T47D (cell line): ENCODE measurements at regions not wholly inside any gene's neighbourhood (a gene's known extent, or its start where the extent isn't known, plus 50 kb on each side); places are given as distances from the start of the nearest gene placed in this dataset.

ENCODE experiments used
- DNase-seq, 2 experiments: peaks; one replicate each; pipeline versions ENCODE4 v3.0.0 to v3.0.0-alpha.2; 2011 to 2012; ENCODE audit warnings: low read depth in 1 of 2, low spot score in 1 of 2
- JUND ChIP-seq: IDR thresholded peaks from 2 replicates; pipeline ENCODE4 v1.6.1; 2012; ENCODE audit warnings: low read depth
- in situ Hi-C: cut with HindIII; loops from 2 replicates; pipeline ENCODE4 v1.10.0; 2016; ENCODE audit warnings: low sequenced_read_pairs, low pct_unique_long_range_greater_than_20kb

DNA sequence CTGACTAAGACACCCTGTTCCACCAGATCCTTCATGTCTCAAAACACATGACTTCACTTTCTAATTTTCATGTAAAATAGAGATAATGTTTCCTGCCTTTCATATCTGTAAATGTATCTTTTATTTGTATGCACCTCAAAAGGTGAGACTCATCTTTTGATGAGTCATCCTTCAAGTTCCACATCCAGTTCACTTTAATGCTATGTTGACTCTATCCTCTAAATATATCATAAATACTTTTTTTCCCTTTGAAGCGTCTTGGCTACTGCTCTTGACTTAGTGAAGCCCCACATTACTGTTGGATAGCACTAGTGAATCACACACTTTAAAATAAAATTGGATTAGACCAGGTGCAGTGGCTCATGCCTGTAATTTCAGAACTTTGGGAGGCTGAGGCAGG lies 741.1 kb downstream of the VGLL3 start:
- no peak for TF ChIP-seq JUND
- no peak for DNase-seq
- in situ Hi-C loops = no loop called here

DNA sequence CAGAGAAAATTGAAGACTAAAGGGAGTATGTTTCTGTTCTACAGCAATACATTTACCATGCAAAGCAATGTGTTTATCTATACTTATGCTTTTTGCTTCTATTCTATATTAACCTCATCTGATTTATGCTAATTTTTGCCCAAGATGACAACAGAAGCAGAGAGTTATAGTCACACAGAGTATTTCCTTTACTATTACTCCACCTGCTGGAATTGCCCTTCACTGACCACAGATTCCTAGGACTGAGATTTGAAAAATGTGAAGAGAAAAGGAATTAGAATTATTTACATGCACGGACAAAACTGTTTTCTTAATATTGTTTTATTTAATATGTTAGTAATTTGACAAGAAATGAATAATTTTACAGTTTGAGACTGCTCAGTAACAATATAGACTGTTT lies 745.6 kb downstream of the VGLL3 start:
- in situ Hi-C loops = no loop called here
- DNase-seq = peak; percentile 14 to 47
- TF ChIP-seq JUND = no peak

DNA sequence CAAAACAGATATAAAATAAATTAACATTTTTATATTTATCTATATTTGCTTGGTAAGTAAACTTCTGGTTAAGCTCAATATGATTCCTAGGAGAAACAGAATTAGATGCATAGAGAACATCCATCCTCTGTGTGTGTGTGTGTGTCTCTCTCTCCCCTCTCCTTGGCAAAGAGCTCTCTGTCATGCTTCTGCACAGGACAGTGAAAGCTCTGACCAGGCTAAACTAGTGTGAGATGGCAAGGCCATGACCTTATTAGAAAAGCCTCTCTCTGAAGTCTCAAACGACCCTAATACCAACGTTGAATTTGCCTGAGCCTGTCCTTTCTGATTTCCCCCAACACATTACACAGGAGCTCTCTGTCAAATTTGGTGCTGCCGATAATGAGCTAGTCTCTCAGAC lies 746.0 kb downstream of the VGLL3 start:
- in situ Hi-C loops = no loop called here
- no peak for DNase-seq
- TF ChIP-seq JUND = no peak

DNA sequence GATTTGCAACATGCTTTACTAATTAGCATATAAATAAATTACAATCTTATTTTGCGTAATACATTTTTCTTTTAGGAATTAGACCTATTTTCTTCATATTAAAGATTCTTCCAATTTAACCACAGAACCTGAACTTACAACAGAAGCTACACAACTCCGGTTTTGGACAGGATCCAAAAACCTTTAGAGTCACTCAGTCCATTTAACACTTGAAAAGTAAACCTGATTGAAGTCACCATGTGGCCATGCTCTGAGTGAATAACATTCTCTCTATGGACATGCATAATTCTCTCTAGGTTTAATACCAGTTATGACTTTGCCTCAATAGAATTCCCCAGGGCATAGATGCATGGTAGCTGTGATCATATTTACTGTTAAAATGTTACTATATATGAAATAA lies 751.0 kb downstream of the VGLL3 start:
- no peak for TF ChIP-seq JUND
- in situ Hi-C loops = no loop called here
- no peak for DNase-seq

DNA sequence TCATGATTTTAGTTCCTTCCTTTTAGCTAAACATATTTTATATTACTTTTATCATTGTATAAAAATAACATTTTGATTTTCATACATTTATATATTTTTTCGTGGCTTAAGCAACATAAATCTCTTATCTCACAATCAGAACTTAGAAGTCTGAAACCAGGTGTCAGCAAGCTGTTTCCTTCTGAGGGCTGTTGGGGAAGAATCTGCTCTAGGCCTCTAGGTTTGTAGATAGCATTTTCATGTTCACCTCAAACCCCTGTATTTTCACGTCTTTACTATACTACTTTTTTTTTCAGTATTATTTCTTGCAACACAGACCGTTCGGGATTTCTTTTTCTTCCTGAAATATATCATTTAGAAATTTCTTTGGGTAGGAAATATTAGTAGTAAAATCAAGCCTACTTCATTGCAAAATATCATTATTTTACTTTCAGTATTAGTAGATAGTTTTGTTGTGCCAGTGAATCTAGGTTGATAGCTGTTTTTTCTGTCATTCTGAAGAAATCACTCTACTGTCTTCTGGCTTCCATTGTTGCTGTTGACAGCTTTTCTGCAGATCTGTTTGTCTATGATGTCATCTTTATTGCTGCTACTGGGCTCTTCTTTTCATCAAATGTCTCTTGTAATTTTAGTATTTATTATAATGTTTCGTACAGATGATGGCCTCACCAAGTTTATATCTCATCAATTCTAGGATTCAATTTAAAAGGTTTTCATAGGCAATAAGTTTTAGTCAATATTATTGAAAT lies 756.3 kb downstream of the VGLL3 start:
- no peak for TF ChIP-seq JUND
- DNase-seq = no peak
- in situ Hi-C loops = no loop called here

DNA sequence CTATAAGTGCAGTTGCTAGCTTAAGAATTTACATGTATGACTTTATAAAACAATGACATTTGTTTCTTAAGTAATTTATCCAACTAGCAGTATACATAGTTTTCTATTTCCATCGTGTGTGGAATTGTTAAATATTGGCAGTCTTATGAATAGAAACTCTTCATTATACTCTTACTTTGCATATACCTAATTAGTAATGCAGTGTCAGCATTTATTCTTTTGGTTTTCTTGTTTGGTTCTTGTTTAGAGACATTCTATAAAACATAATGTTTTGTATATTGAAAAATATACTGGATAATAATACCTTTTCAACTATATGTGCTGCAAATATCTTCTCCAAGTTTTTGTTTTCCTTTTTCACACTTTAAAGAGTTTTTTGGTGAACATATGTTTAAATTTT lies 760.2 kb downstream of the VGLL3 start:
- in situ Hi-C loops = no loop called here
- TF ChIP-seq JUND = no peak
- DNase-seq = no peak

DNA sequence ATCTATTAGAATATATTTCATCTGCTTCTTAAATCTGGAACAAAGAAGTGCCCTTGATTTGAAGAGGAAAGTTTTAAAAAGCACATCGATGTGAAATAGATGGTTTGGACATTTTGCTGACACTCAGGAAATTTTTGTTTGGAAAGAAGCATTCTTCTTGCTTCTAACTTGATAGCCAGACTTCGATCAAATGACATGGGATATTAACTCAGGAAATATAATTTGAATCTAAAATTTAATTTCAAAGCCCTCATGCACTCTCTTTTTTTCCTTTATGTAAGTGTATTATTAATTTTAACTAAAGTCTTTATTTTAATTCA lies 761.2 kb downstream of the VGLL3 start:
- no peak for TF ChIP-seq JUND
- in situ Hi-C loops = no loop called here
- no peak for DNase-seq

DNA sequence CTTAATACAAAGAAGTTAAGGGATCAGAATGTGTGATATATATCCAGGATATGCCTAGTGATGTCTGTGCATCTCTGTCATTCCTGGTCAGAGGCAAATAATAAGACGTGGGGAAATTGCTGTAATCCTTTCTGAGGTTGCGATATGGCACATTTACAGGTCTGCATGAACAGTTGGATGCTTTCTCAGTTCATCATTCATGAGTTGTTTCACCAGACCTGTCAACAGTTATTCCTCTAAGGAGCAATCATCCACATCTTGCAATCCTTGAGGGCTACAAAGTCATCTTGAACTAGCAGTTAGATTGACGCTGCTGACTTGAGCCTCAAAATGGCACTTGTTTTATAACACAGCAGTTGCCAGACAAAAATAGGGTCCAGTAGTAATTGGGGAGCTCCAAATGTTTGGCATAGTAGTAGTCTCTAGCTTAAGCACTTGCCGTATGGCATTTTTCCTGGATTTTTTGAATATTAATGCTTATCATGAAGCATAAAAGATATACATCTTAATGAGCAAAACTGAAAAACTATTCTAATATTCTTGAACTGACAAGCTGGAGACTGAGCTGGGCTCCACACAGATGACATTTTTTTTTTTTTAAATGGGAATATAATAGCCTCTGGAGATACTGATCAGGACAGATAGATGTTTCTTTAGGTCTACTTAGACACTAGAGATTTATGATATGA lies 761.7 kb downstream of the VGLL3 start:
- in situ Hi-C loops = no loop called here
- no peak for TF ChIP-seq JUND

DNA sequence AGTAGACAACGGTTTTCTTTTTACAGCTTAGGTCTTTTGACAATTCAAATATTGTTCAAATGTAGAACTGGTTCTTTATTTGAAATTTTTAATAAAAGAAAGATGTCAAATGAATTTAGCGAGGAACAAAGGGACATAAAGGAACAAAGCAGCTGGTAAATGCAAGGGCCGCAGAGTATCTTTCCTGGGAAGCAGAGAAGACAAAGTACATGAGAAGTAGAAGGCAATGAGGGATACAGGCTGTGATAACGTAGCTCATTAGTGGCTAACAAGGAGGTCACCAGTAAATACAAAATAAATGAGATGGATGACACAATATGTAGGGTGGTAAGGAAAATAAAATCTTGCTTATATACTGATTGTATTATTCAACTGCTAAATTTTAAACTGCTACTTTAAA lies 762.8 kb downstream of the VGLL3 start:
- DNase-seq = no peak
- TF ChIP-seq JUND = no peak
- in situ Hi-C loops = no loop called here

More for the DNA sequence above, 761.7 kb downstream of the VGLL3 start:
- DNase-seq = no peak

DNA sequence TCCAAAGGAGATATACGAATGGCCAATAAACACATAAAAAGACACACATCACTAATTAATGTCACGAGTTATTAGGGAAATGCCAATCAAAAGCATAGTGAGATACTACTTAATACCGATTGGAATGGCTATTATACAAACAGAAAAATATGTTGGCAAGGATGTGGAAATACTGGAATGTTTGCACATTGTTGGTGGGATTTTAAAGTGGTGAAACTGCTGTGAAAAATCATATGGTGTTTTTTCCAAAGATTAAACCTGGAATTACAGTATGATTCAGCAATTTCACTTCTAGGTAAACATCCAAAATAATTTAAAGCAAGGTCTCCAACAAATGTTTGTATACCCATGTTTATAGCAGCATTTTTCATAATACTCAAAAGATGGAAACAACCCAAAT lies 765.5 kb downstream of the VGLL3 start:
- in situ Hi-C loops = no loop called here
- no peak for TF ChIP-seq JUND
- no peak for DNase-seq

DNA sequence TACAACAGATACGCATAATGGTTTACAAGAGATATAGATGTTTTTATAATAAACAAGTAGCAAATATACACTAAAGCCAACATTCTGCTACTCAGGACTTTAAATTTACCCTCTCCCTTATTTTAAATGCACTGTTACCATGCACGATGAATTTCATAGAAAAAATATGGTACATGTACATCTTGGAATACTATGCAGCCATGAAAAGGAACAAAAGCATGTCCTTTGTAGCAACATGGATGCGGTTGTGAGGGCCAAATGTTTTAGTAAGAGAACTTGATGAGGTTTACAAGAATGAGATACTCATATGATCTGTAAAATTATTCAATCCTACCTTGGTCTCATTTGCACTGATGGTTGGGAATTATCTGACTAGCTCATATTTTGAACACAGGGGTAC lies 769.3 kb downstream of the VGLL3 start:
- TF ChIP-seq JUND = no peak
- in situ Hi-C loops = no loop called here
- DNase-seq = no peak

DNA sequence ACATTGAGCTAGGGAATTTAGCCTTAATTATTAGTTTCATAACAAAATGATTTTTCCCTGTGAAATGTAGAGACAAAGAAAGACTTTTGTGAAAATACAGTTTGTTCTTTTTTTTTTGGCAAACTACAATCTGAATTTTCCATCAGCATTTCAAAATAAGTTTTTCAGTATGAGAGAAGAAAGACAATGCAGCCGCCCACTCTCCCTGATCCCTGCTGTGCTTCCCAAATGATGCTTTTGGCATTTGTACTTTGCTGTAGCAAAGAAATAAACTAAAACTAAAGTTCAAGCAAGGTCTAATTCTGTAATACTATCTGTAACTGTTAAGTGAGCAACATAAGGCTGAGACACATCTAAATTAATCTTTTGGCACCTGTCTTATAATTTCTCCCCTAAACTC lies 782.2 kb downstream of the VGLL3 start:
- DNase-seq = no peak
- in situ Hi-C loops = no loop called here
- no peak for TF ChIP-seq JUND

DNA sequence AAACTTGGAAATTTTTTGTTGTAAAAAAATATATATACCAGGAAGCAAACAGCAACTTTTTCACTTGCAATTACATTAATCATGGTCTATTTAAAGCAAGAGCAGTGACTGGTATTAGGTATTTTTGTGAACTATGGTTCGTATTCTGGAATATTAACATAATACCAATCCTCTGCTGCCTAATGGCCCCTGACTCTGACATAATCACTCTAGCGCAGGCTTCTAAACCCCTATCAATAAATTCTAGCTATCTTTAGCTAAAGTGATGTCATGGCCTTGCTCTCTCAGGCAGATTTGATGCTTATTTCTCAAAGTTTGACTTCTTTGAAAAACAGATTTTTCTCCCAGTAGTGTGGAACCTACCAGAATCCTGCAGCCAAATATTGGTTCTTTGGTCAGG lies 808.3 kb downstream of the VGLL3 start:
- in situ Hi-C loops = no loop called here

DNA sequence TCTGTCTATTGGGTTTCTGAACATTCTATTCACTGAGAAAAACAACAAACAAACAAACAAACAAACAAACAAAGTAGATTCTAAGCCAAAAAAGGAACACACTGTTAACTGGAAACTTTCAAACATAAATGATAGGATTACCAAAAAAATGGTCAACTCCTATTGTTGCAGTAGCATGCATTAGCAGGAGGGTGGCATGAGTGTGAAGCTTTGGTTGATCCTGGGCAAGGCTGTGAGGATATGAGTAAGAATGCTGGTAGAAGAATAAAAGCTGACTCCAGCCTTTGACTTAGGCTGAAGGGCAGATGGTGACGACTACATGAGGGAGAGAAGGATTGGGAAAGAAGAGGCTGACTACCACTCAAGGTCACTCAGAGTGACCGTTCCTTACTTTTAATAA lies 810.3 kb downstream of the VGLL3 start:
- peak; percentile 13 to 70 for DNase-seq
- in situ Hi-C loops = no loop called here
- TF ChIP-seq JUND = no peak

More for the DNA sequence above, 808.3 kb downstream of the VGLL3 start:
- TF ChIP-seq JUND = no peak
- DNase-seq = no peak
